ENCODE measurements at regions not wholly inside any gene's neighbourhood (a gene's known extent, or its start where the extent isn't known, plus 50 kb on each side); places are given as distances from the start of the nearest gene placed in this dataset.

GRCh38 chr20:22758815-22759214 lies 174.4 kb upstream of the FOXA2 start:
- TF ChIP-seq, protein P1, sequence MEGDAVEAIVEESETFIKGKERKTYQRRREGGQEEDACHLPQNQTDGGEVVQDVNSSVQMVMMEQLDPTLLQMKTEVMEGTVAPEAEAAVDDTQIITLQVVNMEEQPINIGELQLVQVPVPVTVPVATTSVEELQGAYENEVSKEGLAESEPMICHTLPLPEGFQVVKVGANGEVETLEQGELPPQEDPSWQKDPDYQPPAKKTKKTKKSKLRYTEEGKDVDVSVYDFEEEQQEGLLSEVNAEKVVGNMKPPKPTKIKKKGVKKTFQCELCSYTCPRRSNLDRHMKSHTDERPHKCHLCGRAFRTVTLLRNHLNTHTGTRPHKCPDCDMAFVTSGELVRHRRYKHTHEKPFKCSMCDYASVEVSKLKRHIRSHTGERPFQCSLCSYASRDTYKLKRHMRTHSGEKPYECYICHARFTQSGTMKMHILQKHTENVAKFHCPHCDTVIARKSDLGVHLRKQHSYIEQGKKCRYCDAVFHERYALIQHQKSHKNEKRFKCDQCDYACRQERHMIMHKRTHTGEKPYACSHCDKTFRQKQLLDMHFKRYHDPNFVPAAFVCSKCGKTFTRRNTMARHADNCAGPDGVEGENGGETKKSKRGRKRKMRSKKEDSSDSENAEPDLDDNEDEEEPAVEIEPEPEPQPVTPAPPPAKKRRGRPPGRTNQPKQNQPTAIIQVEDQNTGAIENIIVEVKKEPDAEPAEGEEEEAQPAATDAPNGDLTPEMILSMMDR (IDR thresholded peaks at IDR 0.05): no peak
- TF ChIP-seq ZFX (IDR thresholded peaks at IDR 0.05; ENCODE audit: borderline replicate concordance): no peak
